ENCODE measurements at regions not wholly inside any gene's neighbourhood (a gene's known extent, or its start where the extent isn't known, plus 50 kb on each side); places are given as distances from the start of the nearest gene placed in this dataset.

DNA sequence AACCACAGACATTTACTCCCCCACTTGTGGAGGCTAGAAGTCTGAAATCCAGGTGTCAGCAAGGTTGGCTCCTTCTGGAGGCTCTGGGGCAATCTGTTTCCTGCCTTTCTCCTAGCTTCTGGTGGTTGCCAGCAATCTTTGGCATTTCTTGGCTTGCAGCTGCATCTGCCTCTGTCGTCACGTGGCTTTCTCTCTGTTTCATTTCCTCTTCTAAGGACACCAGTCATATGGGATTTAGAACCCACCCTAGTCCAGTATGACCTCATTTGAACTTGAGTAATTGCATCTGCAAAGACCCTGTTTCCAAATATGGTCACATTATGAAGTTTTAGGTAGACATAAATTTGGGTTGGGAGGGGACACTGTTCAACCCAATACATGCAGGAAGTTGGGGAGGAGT is 56.2 kb upstream of the EPB41L1 start (continued):
- TF ChIP-seq REST (IDR thresholded peaks at IDR 0.05; ENCODE audit: unreplicated experiment): no peak
- TF ChIP-seq, protein P1, sequence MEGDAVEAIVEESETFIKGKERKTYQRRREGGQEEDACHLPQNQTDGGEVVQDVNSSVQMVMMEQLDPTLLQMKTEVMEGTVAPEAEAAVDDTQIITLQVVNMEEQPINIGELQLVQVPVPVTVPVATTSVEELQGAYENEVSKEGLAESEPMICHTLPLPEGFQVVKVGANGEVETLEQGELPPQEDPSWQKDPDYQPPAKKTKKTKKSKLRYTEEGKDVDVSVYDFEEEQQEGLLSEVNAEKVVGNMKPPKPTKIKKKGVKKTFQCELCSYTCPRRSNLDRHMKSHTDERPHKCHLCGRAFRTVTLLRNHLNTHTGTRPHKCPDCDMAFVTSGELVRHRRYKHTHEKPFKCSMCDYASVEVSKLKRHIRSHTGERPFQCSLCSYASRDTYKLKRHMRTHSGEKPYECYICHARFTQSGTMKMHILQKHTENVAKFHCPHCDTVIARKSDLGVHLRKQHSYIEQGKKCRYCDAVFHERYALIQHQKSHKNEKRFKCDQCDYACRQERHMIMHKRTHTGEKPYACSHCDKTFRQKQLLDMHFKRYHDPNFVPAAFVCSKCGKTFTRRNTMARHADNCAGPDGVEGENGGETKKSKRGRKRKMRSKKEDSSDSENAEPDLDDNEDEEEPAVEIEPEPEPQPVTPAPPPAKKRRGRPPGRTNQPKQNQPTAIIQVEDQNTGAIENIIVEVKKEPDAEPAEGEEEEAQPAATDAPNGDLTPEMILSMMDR (conservative IDR thresholded peaks at IDR 0.05; ENCODE audit: low read depth in 2 of 2): no peak
- no peak for TF ChIP-seq STAT1 (IDR thresholded peaks at IDR 0.05; ENCODE audit: unreplicated experiment)
- TF ChIP-seq POLR2AphosphoS5 (IDR thresholded peaks at IDR 0.05; ENCODE audit: low read depth): no peak
- no peak for TF ChIP-seq ZNF331 (CRISPR knock-in tag; IDR thresholded peaks at IDR 0.05; ENCODE audit: low read depth)
- TF ChIP-seq ZNF114 (CRISPR knock-in tag; IDR thresholded peaks at IDR 0.05): no peak
- no peak for TF ChIP-seq NANOG (IDR thresholded peaks at IDR 0.05; ENCODE audit: borderline replicate concordance)
- TF ChIP-seq JUNB (IDR thresholded peaks at IDR 0.05; ENCODE audit: unreplicated experiment): no peak

DNA sequence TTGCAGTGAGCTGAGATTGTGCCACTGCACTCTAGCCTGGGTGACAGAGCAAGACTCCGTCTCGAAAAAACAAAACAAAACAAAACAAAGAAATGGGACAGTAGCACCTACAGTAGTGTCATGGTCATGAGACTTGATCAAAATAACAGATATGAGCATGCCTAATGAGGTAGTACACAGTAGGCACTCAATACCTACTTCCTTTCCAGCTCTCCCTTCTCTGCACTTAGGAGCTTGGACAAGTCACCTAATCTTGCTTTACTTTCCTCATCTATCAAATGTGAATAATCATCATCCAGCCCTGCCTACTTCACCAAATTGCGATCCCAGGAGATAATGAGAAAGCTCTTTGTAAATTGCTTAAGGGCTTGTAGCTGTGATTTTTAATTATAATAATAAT is 55.4 kb upstream of the EPB41L1 start:
- H3K9me3 Mint-ChIP-seq: no peaks in the 10 kb centered on the region
- no peak overlapping the region for H3K4me3 ChIP-seq
- no peak overlapping the region for H3K4me3 Mint-ChIP-seq
- no peaks in the 10 kb centered on the region for H3K36me3 Mint-ChIP-seq (ENCODE audit: low read depth)
- H3F3A ChIP-seq (replicated peaks; ENCODE audit: low read depth): peaks cover 4% of the 10 kb centered on the region
- no peak overlapping the region for H3K27ac Mint-ChIP-seq
- H3K36me3 ChIP-seq (ENCODE audit: insufficient read depth): no peaks in the 10 kb centered on the region
- no peaks in the 10 kb centered on the region for H3K9me2 ChIP-seq (ENCODE audit: insufficient read depth)
- no peak for ATAC-seq
- peaks cover 11% of the 10 kb centered on the region for H4K20me1 ChIP-seq (replicated peaks; ENCODE audit: insufficient read depth)
- H3K4me2 ChIP-seq: no peak overlapping the region
- no peak overlapping the region for H3K27ac ChIP-seq (ENCODE audit: low read depth)
- peaks cover 30% of the 10 kb centered on the region for H3K4me1 Mint-ChIP-seq
- peaks cover 23% of the 10 kb centered on the region for H3K4me1 ChIP-seq (ENCODE audit: insufficient read depth)
- H2AFZ ChIP-seq: no peak overlapping the region
- no peak for DNase-seq (ENCODE audit: low spot score)
- H3K27me3 ChIP-seq (ENCODE audit: insufficient read depth): peaks cover 68% of the 10 kb centered on the region
- peaks cover 80% of the 10 kb centered on the region for H3K27me3 Mint-ChIP-seq (ENCODE audit: insufficient read depth, low read depth, poor library complexity)
- no peaks in the 10 kb centered on the region for H3K79me2 ChIP-seq (replicated peaks; ENCODE audit: insufficient read depth)
- TF ChIP-seq, protein P2, sequence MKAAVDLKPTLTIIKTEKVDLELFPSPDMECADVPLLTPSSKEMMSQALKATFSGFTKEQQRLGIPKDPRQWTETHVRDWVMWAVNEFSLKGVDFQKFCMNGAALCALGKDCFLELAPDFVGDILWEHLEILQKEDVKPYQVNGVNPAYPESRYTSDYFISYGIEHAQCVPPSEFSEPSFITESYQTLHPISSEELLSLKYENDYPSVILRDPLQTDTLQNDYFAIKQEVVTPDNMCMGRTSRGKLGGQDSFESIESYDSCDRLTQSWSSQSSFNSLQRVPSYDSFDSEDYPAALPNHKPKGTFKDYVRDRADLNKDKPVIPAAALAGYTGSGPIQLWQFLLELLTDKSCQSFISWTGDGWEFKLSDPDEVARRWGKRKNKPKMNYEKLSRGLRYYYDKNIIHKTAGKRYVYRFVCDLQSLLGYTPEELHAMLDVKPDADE (IDR thresholded peaks at IDR 0.05): no peak
- no peak for TF ChIP-seq STAT1 (IDR thresholded peaks at IDR 0.05; ENCODE audit: unreplicated experiment)
- TF ChIP-seq, protein P1 (conservative IDR thresholded peaks at IDR 0.05; ENCODE audit: low read depth in 2 of 2): no peak
- no peak for TF ChIP-seq ZNF331 (CRISPR knock-in tag; IDR thresholded peaks at IDR 0.05; ENCODE audit: low read depth)
- no peak for TF ChIP-seq ZNF114 (CRISPR knock-in tag; IDR thresholded peaks at IDR 0.05)
- TF ChIP-seq EZH2 (IDR thresholded peaks at IDR 0.05; ENCODE audit: low read depth, unreplicated experiment): no peak
- no peak for TF ChIP-seq EZH2phosphoT487 (IDR thresholded peaks at IDR 0.05; ENCODE audit: unreplicated experiment)
- no peak for TF ChIP-seq JUNB (IDR thresholded peaks at IDR 0.05; ENCODE audit: unreplicated experiment)

Data from GM23338 (cell line).